Osteoblast (primary cell): ENCODE measurements at regions not wholly inside any gene's neighbourhood (a gene's known extent, or its start where the extent isn't known, plus 50 kb on each side); places are given as distances from the start of the nearest gene placed in this dataset.

ENCODE experiments used
- DNase-seq: peaks from one replicate; pipeline ENCODE4 v3.0.0; 2011; ENCODE audit warnings: low spot score, mixed read lengths; ENCODE audit not compliant: insufficient read length; ENCODE audit errors: missing footprints
- H2AFZ ChIP-seq: 2 replicates; pipeline ENCODE4 v1.6.0; 2011; ENCODE audit warnings: mild to moderate bottlenecking, low read length
- H3K27ac ChIP-seq: 2 replicates; pipeline ENCODE4 v1.5.1; 2011; ENCODE audit warnings: mild to moderate bottlenecking, low read depth, low read length, moderate library complexity
- H3K27me3 ChIP-seq: 2 replicates; pipeline ENCODE4 v1.6.0; 2012; ENCODE audit warnings: mild to moderate bottlenecking, control low read depth, inconsistent platforms, low read length, moderate library complexity; ENCODE audit not compliant: insufficient read depth
- H3K36me3 ChIP-seq: 2 replicates; pipeline ENCODE4 v1.5.1; 2011; ENCODE audit warnings: mild to moderate bottlenecking, low read length, control low read depth, moderate library complexity; ENCODE audit not compliant: insufficient read depth
- H3K4me1 ChIP-seq: 2 replicates; pipeline ENCODE4 v1.5.1; 2011; ENCODE audit warnings: mild to moderate bottlenecking, low read length, control low read depth, moderate library complexity; ENCODE audit not compliant: insufficient read depth
- H3K4me2 ChIP-seq: 2 replicates; pipeline ENCODE4 v1.6.0; 2011; ENCODE audit warnings: mild to moderate bottlenecking, low read length; ENCODE audit not compliant: insufficient read depth
- H3K4me3 ChIP-seq: fragments of 200-600 bp; sonication (generic); 3 replicates; pipeline ENCODE4 v1.5.1; 2012; ENCODE audit warnings: mild to moderate bottlenecking, low read length, inconsistent platforms; ENCODE audit not compliant: insufficient read depth
- H3K79me2 ChIP-seq: 2 replicates; pipeline ENCODE4 v1.6.0; 2012; ENCODE audit warnings: mild to moderate bottlenecking, low read length, control low read depth, inconsistent platforms; ENCODE audit not compliant: insufficient read depth
- H3K9me3 ChIP-seq: 2 replicates; pipeline ENCODE4 v1.5.1; 2011; ENCODE audit warnings: low read depth, low read length, control low read depth
- H4K20me1 ChIP-seq: 2 replicates; pipeline ENCODE4 v1.6.0; 2012; ENCODE audit warnings: mild to moderate bottlenecking, low read length, control low read depth; ENCODE audit not compliant: insufficient read depth
- TF ChIP-seq, protein P1 (sequence below): IDR thresholded peaks from 2 replicates; pipeline ENCODE4 v1.5.1; 2011; ENCODE audit warnings: mild to moderate bottlenecking, low read depth, low read length, moderate library complexity; ENCODE audit errors: extremely low read depth

DNA sequence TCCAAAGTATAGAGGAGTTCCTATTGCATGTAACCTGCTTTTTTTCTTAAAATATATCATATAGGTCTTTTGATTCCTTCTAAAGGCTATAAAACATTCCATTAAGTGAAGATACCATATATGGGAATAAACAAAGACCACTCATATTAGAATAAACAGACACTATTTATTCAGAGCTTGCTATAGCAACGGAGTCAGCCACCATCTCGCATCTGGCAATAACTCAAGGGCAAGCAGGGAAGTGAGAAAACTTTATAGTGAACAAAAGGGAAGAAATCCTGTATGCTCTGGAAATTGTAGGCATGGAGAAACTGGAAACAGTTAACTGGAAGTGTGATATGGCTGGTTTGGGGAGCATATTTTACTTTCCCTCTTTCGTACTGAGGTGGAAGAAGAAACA, 301.9 kb downstream of the PTH2R start:
- Histone ChIP-seq H3K27ac (no peak overlapping the region), H3K4me1 (no peaks in the 10 kb centered on the region), H3K4me2 (no peak overlapping the region), H3K79me2 (no peaks in the 10 kb centered on the region), H3K36me3 (no peaks in the 10 kb centered on the region), H3K9me3 (no peaks in the 10 kb centered on the region), H4K20me1 (no peaks in the 10 kb centered on the region), H2AFZ (no peak overlapping the region), H3K27me3 (no peaks in the 10 kb centered on the region), H3K4me3 (no peak overlapping the region)
- no peak for DNase-seq
- TF ChIP-seq, protein P1, sequence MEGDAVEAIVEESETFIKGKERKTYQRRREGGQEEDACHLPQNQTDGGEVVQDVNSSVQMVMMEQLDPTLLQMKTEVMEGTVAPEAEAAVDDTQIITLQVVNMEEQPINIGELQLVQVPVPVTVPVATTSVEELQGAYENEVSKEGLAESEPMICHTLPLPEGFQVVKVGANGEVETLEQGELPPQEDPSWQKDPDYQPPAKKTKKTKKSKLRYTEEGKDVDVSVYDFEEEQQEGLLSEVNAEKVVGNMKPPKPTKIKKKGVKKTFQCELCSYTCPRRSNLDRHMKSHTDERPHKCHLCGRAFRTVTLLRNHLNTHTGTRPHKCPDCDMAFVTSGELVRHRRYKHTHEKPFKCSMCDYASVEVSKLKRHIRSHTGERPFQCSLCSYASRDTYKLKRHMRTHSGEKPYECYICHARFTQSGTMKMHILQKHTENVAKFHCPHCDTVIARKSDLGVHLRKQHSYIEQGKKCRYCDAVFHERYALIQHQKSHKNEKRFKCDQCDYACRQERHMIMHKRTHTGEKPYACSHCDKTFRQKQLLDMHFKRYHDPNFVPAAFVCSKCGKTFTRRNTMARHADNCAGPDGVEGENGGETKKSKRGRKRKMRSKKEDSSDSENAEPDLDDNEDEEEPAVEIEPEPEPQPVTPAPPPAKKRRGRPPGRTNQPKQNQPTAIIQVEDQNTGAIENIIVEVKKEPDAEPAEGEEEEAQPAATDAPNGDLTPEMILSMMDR: no peak

DNA sequence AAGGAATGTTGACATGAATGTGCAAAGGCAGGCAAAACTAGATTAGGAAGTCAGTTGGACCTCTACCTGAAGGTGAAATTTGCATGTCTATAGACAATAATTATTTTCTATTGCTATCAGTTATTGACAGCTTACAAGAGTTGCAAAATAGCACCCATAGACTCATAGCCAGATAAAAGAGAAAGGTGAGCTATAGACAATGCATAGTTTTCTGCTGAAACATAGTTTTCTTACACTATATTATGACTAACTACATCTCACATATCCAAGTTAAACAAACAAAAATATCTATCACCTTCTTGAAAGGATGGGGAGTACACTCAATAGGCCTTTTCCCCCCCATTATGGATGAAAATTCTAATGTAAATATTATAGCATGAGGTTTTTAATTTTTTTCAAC, 305.0 kb downstream of the PTH2R start:
- TF ChIP-seq, protein P1: no peak

DNA sequence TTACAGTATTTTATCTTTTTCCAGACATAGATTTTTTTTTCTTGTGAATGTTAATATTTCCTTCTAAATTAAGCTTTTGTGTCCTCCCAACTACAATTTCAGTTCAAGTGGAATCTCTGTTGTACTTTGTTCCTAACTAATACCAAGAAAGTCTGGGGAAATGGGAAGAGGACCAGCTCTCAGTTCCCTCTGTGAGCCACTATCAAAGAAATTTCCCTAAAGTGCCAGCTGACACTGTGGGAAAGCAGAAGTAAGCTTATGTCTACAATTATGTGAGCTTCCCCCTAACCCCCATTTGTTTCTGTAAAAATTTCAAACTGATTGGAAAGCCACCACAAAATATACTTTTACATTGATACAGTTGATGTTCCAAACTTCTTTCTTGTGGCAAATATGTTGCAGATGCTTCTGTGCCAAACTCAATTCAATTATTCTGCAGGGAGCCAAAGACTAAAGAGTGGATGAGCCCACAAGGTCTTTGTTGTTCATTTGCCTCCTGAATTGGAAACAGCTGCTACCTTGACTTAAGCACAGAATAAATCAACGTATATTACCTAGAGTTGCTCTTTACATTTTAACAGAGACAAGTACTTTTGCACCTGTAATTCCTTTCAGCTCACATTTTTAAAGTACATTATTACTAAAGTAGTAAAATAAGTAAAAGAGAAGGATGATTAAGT, 306.6 kb downstream of the PTH2R start:
- TF ChIP-seq, protein P1: no peak
- no peaks in the 10 kb centered on the region for H3K27me3 ChIP-seq
- H3K9me3 ChIP-seq: no peaks in the 10 kb centered on the region
- DNase-seq: no peak
- H3K4me3 ChIP-seq: no peak overlapping the region
- H3K79me2 ChIP-seq: no peaks in the 10 kb centered on the region
- H3K36me3 ChIP-seq: no peaks in the 10 kb centered on the region
- no peaks in the 10 kb centered on the region for H3K4me1 ChIP-seq
- H3K4me2 ChIP-seq: no peak overlapping the region
- H2AFZ ChIP-seq: no peak overlapping the region
- no peaks in the 10 kb centered on the region for H4K20me1 ChIP-seq
- H3K27ac ChIP-seq: no peak overlapping the region

More for the DNA sequence above, 305.0 kb downstream of the PTH2R start:
- Histone ChIP-seq H3K79me2 (no peaks in the 10 kb centered on the region), H3K4me3 (no peak overlapping the region), H3K27me3 (no peaks in the 10 kb centered on the region), H3K9me3 (no peaks in the 10 kb centered on the region), H3K4me1 (no peaks in the 10 kb centered on the region), H3K36me3 (no peaks in the 10 kb centered on the region), H4K20me1 (no peaks in the 10 kb centered on the region), H3K27ac (no peak overlapping the region), H3K4me2 (no peak overlapping the region), H2AFZ (no peak overlapping the region)
- no peak for DNase-seq

DNA sequence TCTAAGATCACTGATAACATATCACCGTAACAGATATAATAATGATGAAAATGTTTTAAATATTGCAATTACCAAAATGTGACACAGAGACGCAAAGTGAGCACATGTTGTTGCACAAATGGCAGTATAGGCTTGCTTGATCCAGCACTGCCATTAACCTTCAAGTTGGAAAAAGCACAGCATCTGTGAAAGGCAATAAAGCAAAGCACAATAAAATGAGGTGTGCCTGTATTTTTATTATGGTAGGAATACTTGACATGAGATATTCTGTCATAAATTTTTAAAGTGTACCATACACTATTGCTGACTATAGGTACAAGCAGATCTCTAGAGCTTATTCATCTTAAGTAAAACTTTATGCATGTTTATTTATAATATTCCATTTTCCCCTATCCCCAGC, 312.2 kb downstream of the PTH2R start:
- Histone ChIP-seq H3K4me1 (no peaks in the 10 kb centered on the region), H3K4me2 (no peak overlapping the region), H3K36me3 (no peaks in the 10 kb centered on the region), H4K20me1 (no peaks in the 10 kb centered on the region), H3K79me2 (no peaks in the 10 kb centered on the region), H3K9me3 (no peaks in the 10 kb centered on the region), H3K4me3 (no peak overlapping the region), H3K27me3 (no peaks in the 10 kb centered on the region), H2AFZ (no peak overlapping the region), H3K27ac (no peak overlapping the region)
- TF ChIP-seq, protein P1: no peak
- DNase-seq: no peak
